Hepatocyte (in vitro differentiated cells): ENCODE measurements at regions not wholly inside any gene's neighbourhood (a gene's known extent, or its start where the extent isn't known, plus 50 kb on each side); places are given as distances from the start of the nearest gene placed in this dataset.

ENCODE experiments used
- CTCF ChIP-seq: fragments of 200-600 bp; sonication (generic); IDR thresholded peaks from 2 replicates; pipeline ENCODE4 v1.5.1; 2016; ENCODE audit warnings: antibody characterized with exemption, mild to moderate bottlenecking; ENCODE audit not compliant: poor library complexity
- EZH2phosphoT487 ChIP-seq: fragments of 200-600 bp; sonication (generic); IDR thresholded peaks from one replicate; pipeline ENCODE4 v1.6.1; 2018; ENCODE audit warnings: antibody characterized with exemption, mild to moderate bottlenecking, low read depth, moderate library complexity; ENCODE audit not compliant: unreplicated experiment, severe bottlenecking

- TF ChIP-seq CTCF: no peak
- no peak for TF ChIP-seq EZH2phosphoT487
These were observed 59.3 kb upstream of the ZNF217 start for GRCh38 chr20:53652859-53653517.
